Stimulated activated CD8-positive, alpha-beta memory T cell treated with anti-CD3 and anti-CD28 coated beads, Interleukin-4, amount 100 ng/mL, for 48 hours (primary cell): ENCODE measurements at regions not wholly inside any gene's neighbourhood (a gene's known extent, or its start where the extent isn't known, plus 50 kb on each side); places are given as distances from the start of the nearest gene placed in this dataset.
"Not testable (repeated sequence)": the region's sequence is repeated elsewhere in the genome, so short reads cannot be mapped to it uniquely, and the experiment has no call there.

ENCODE experiments used
- DNase-seq: peaks from one replicate; pipeline ENCODE4 v3.0.0-alpha.2; 2020

GRCh38 chr2:118443596-118443995 lies 355.3 kb downstream of the INSIG2 start:
- DNase-seq: no peak

GRCh38 chr2:118442996-118443553 lies 354.8 kb downstream of the INSIG2 start:
- DNase-seq: no peak

GRCh38 chr2:118442046-118442445 lies 353.8 kb downstream of the INSIG2 start:
- DNase-seq: no peak

GRCh38 chr2:118440404-118441098 lies 352.3 kb downstream of the INSIG2 start:
- no peak for DNase-seq

GRCh38 chr2:118437501-118437900 lies 349.2 kb downstream of the INSIG2 start:
- no peak for DNase-seq

- DNase-seq: no peak
Measured at GRCh38 chr2:118431997-118432396, 343.7 kb downstream of the INSIG2 start.

- no peak for DNase-seq
Measured at GRCh38 chr2:118431586-118431985, 343.3 kb downstream of the INSIG2 start.

- no peak for DNase-seq
Measured at GRCh38 chr2:118431165-118431517, 342.9 kb downstream of the INSIG2 start.

- DNase-seq: no peak
Measured at GRCh38 chr2:118430510-118431164, 342.4 kb downstream of the INSIG2 start.

GRCh38 chr2:118425191-118425590 lies 336.9 kb downstream of the INSIG2 start:
- DNase-seq: no peak

GRCh38 chr2:118423776-118424175 lies 335.5 kb downstream of the INSIG2 start:
- no peak for DNase-seq

GRCh38 chr2:118421648-118422047 lies 333.4 kb downstream of the INSIG2 start:
- no peak for DNase-seq

GRCh38 chr2:118417406-118418120 lies 329.3 kb downstream of the INSIG2 start:
- DNase-seq: no peak

GRCh38 chr2:118415186-118415585 lies 326.9 kb downstream of the INSIG2 start:
- DNase-seq: not testable (repeated sequence)

GRCh38 chr2:118403658-118404451 lies 315.6 kb downstream of the INSIG2 start:
- DNase-seq: no peak

- DNase-seq: no peak
Measured at GRCh38 chr2:118388771-118389170, 300.5 kb downstream of the INSIG2 start.

- no peak for DNase-seq
Measured at GRCh38 chr2:118387509-118387908, 299.2 kb downstream of the INSIG2 start.

GRCh38 chr2:118386641-118387302 lies 298.5 kb downstream of the INSIG2 start:
- DNase-seq: no peak

GRCh38 chr2:118380915-118381653 lies 292.8 kb downstream of the INSIG2 start:
- no peak for DNase-seq

- DNase-seq: no peak
Measured at GRCh38 chr2:118375907-118376485, 287.7 kb downstream of the INSIG2 start.
